ENCODE measurements at regions not wholly inside any gene's neighbourhood (a gene's known extent, or its start where the extent isn't known, plus 50 kb on each side); places are given as distances from the start of the nearest gene placed in this dataset.

GRCh38 chr1:234536741-234537140 is 57.8 kb upstream of the TARBP1 start:
- Histone ChIP-seq H3K4me1 (peaks cover 50% of the 10 kb centered on the region in 2 donors), H3K27ac (peak overlapping the region; percentile 84 to 91), H3K36me3 (no peaks in the 10 kb centered on the region), H3K4me3 (no peak overlapping the region), H3K9me3 (no peaks in the 10 kb centered on the region), H3K27me3 (no peaks in the 10 kb centered on the region)
- TF ChIP-seq CTCF (IDR thresholded peaks at IDR 0.05) = no peak
- intact Hi-C loops (cut with DNase I) = loop anchor here in 1 of 2 donors (10.0 kb wide), 1 partner anchor 58 kb away; no protein-coding TSS in a partner anchor
- ATAC-seq (no peak), DNase-seq (no peak)

- H3K4me1 ChIP-seq = peaks cover 58% of the 10 kb centered on the region in 2 donors
- no peak overlapping the region for H3K4me3 ChIP-seq
- intact Hi-C loops (cut with DNase I) = loop anchor here in 1 of 2 donors (10.0 kb wide), 1 partner anchor 59 kb away; no protein-coding TSS in a partner anchor
- H3K27ac ChIP-seq = peak overlapping the region; percentile 84 to 91
- no peaks in the 10 kb centered on the region for H3K27me3 ChIP-seq
- peak in 3 of 4 donors; percentile 63 to 90 (median 80) for DNase-seq
- H3K9me3 ChIP-seq = no peaks in the 10 kb centered on the region
- no peaks in the 10 kb centered on the region for H3K36me3 ChIP-seq
- ATAC-seq = peak; percentile 65
- no peak for TF ChIP-seq CTCF (IDR thresholded peaks at IDR 0.05)
These were observed 57.0 kb upstream of the TARBP1 start for GRCh38 chr1:234535763-234536515.

GRCh38 chr1:234535218-234535617 is 56.2 kb upstream of the TARBP1 start:
- no peak for ATAC-seq
- no peaks in the 10 kb centered on the region for H3K27me3 ChIP-seq
- TF ChIP-seq CTCF (IDR thresholded peaks at IDR 0.05) = no peak
- no peaks in the 10 kb centered on the region for H3K36me3 ChIP-seq
- peaks cover 61 to 63% of the 10 kb centered on the region in 2 donors for H3K4me1 ChIP-seq
- intact Hi-C loops (cut with DNase I) = loop anchor here in 1 of 2 donors (10.0 kb wide), 1 partner anchor 60 kb away; no protein-coding TSS in a partner anchor
- no peak for DNase-seq
- H3K4me3 ChIP-seq = no peak overlapping the region
- H3K27ac ChIP-seq = peak overlapping the region; percentile 84 to 91
- H3K9me3 ChIP-seq = no peaks in the 10 kb centered on the region

GRCh38 chr1:234533975-234534876 is 55.2 kb upstream of the TARBP1 start:
- DNase-seq = peak in 3 of 4 donors; percentile 90 to 99 (median 98)
- peak; percentile 8 for ATAC-seq
- no peaks in the 10 kb centered on the region for H3K36me3 ChIP-seq
- no peaks in the 10 kb centered on the region for H3K9me3 ChIP-seq
- no peak for TF ChIP-seq CTCF (IDR thresholded peaks at IDR 0.05)
- H3K27me3 ChIP-seq = no peaks in the 10 kb centered on the region
- peak overlapping the region; percentile 84 to 91 for H3K27ac ChIP-seq
- no peak overlapping the region for H3K4me3 ChIP-seq
- intact Hi-C loops (cut with DNase I) = loop anchor here in 1 of 2 donors (5.0 to 10.0 kb wide), 2 partner anchors 61 to 188 kb away; no protein-coding TSS in a partner anchor
- peaks cover 67 to 71% of the 10 kb centered on the region in 2 donors for H3K4me1 ChIP-seq
